ENCODE measurements at regions not wholly inside any gene's neighbourhood (a gene's known extent, or its start where the extent isn't known, plus 50 kb on each side); places are given as distances from the start of the nearest gene placed in this dataset.

GRCh38 chr10:10677479-10677878 lies 340.2 kb upstream of the CELF2 start:
- TF ChIP-seq CTCF (IDR thresholded peaks at IDR 0.05; ENCODE audit: low read depth, low read length, missing input control) (no peak), TAF1 (conservative IDR thresholded peaks at IDR 0.05) (no peak), RAD21 (IDR thresholded peaks at IDR 0.05) (peak; percentile 64 to 73), RXRA (IDR thresholded peaks at IDR 0.05) (no peak), ATF3 (IDR thresholded peaks at IDR 0.05) (no peak), YY1 (IDR thresholded peaks at IDR 0.05) (no peak), HNF4G (IDR thresholded peaks at IDR 0.05) (no peak)
- TF ChIP-seq, protein P1, sequence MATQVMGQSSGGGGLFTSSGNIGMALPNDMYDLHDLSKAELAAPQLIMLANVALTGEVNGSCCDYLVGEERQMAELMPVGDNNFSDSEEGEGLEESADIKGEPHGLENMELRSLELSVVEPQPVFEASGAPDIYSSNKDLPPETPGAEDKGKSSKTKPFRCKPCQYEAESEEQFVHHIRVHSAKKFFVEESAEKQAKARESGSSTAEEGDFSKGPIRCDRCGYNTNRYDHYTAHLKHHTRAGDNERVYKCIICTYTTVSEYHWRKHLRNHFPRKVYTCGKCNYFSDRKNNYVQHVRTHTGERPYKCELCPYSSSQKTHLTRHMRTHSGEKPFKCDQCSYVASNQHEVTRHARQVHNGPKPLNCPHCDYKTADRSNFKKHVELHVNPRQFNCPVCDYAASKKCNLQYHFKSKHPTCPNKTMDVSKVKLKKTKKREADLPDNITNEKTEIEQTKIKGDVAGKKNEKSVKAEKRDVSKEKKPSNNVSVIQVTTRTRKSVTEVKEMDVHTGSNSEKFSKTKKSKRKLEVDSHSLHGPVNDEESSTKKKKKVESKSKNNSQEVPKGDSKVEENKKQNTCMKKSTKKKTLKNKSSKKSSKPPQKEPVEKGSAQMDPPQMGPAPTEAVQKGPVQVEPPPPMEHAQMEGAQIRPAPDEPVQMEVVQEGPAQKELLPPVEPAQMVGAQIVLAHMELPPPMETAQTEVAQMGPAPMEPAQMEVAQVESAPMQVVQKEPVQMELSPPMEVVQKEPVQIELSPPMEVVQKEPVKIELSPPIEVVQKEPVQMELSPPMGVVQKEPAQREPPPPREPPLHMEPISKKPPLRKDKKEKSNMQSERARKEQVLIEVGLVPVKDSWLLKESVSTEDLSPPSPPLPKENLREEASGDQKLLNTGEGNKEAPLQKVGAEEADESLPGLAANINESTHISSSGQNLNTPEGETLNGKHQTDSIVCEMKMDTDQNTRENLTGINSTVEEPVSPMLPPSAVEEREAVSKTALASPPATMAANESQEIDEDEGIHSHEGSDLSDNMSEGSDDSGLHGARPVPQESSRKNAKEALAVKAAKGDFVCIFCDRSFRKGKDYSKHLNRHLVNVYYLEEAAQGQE (IDR thresholded peaks at IDR 0.05) = no peak
- TF ChIP-seq, protein P2, sequence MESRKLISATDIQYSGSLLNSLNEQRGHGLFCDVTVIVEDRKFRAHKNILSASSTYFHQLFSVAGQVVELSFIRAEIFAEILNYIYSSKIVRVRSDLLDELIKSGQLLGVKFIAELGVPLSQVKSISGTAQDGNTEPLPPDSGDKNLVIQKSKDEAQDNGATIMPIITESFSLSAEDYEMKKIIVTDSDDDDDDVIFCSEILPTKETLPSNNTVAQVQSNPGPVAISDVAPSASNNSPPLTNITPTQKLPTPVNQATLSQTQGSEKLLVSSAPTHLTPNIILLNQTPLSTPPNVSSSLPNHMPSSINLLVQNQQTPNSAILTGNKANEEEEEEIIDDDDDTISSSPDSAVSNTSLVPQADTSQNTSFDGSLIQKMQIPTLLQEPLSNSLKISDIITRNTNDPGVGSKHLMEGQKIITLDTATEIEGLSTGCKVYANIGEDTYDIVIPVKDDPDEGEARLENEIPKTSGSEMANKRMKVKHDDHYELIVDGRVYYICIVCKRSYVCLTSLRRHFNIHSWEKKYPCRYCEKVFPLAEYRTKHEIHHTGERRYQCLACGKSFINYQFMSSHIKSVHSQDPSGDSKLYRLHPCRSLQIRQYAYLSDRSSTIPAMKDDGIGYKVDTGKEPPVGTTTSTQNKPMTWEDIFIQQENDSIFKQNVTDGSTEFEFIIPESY (IDR thresholded peaks at IDR 0.05) = no peak
- TF ChIP-seq, protein P3, sequence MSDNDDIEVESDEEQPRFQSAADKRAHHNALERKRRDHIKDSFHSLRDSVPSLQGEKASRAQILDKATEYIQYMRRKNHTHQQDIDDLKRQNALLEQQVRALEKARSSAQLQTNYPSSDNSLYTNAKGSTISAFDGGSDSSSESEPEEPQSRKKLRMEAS (IDR thresholded peaks at IDR 0.05) = no peak
